H7 (cell line): ENCODE measurements at regions not wholly inside any gene's neighbourhood (a gene's known extent, or its start where the extent isn't known, plus 50 kb on each side); places are given as distances from the start of the nearest gene placed in this dataset.
"Not testable (repeated sequence)": the region's sequence is repeated elsewhere in the genome, so short reads cannot be mapped to it uniquely, and the experiment has no call there.

Experiments
- DNase-seq: peaks from one replicate; pipeline ENCODE4 v3.0.0; 2012
- H3K27me3 ChIP-seq: 2 replicates; pipeline ENCODE4 v1.6.0; 2011; ENCODE audit warnings: mild to moderate bottlenecking, low read length; ENCODE audit not compliant: control insufficient read depth, insufficient read depth
- H3K36me3 ChIP-seq: replicated peaks from 2 replicates; pipeline ENCODE4 v1.5.1; 2011; ENCODE audit warnings: low read length; ENCODE audit not compliant: control insufficient read depth, insufficient read depth
- H3K4me3 ChIP-seq: 2 replicates; pipeline ENCODE4 v1.5.1; 2011; ENCODE audit warnings: low read depth, mild to moderate bottlenecking, control low read depth, low read length, moderate library complexity; ENCODE audit not compliant: insufficient read depth

DNA sequence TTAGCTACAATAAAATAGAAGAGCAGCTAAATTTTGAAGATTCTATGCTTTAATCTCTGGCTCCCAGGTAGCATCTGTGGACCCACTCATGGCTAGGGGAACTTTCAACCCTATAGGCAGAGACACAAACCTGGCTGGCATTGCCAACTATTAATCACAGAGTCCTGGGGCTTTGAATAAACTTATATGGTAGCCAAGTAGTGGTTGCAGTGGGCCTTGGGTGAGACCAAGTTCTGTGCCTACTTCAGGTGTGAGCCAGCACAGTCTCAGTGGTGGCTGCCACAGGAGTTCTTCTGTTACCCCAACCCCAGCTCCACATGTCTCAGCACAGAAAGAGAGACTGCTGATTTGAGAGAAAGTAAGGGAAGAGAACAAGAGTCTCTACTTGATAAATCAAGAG lies 1626.5 kb downstream of the SPATA31A7 start:
- H3K36me3 ChIP-seq, H3K4me3 ChIP-seq, DNase-seq: not testable (repeated sequence)
- H3K27me3 ChIP-seq: peaks cover 25% of the 10 kb centered on the region

DNA sequence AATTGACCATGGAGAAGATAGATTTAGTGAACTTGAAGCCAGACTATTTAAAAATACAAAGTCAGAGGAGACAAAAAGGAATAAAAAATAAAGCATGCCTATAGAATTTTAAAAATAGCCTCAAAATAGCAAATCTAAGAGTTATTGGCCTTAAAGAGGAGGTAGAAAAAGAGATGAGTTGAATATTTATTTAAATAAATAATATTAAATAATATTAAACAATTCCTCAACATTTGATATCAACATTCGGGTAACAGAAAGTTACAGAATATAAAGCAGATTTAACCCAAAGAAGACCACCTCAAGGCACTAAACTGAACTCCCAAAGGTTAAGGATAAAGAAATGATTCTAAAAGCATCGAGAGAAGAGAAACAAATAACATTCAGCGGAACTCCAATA lies 1627.4 kb downstream of the SPATA31A7 start:
- not testable (repeated sequence) for DNase-seq, H3K4me3 ChIP-seq, H3K36me3 ChIP-seq
- peaks cover 25% of the 10 kb centered on the region for H3K27me3 ChIP-seq

GRCh38 chr9:62822185-62822584 lies 1632.3 kb downstream of the SPATA31A7 start:
- peaks cover 14% of the 10 kb centered on the region for H3K27me3 ChIP-seq

GRCh38 chr9:62827957-62828907 lies 1638.4 kb downstream of the SPATA31A7 start:
- not testable (repeated sequence) for DNase-seq, H3K36me3 ChIP-seq, H3K4me3 ChIP-seq
- peaks cover 38% of the 10 kb centered on the region for H3K27me3 ChIP-seq

More at GRCh38 chr9:62822185-62822584, 1632.3 kb downstream of the SPATA31A7 start:
- H3K4me3 ChIP-seq, H3K36me3 ChIP-seq, DNase-seq: not testable (repeated sequence)

GRCh38 chr9:62830829-62831459 lies 1641.1 kb downstream of the SPATA31A7 start:
- DNase-seq: not testable (repeated sequence)

GRCh38 chr9:62833323-62834200 lies 1643.7 kb downstream of the SPATA31A7 start:
- DNase-seq, H3K4me3 ChIP-seq, H3K36me3 ChIP-seq: not testable (repeated sequence)
- peaks cover 42% of the 10 kb centered on the region for H3K27me3 ChIP-seq

More at GRCh38 chr9:62830829-62831459, 1641.1 kb downstream of the SPATA31A7 start:
- H3K27me3 ChIP-seq: peaks cover 43% of the 10 kb centered on the region
- not testable (repeated sequence) for H3K36me3 ChIP-seq, H3K4me3 ChIP-seq

GRCh38 chr9:62837254-62837911 lies 1647.5 kb downstream of the SPATA31A7 start:
- H3K36me3 ChIP-seq, H3K4me3 ChIP-seq, DNase-seq: not testable (repeated sequence)
- H3K27me3 ChIP-seq: peaks cover 40% of the 10 kb centered on the region

DNA sequence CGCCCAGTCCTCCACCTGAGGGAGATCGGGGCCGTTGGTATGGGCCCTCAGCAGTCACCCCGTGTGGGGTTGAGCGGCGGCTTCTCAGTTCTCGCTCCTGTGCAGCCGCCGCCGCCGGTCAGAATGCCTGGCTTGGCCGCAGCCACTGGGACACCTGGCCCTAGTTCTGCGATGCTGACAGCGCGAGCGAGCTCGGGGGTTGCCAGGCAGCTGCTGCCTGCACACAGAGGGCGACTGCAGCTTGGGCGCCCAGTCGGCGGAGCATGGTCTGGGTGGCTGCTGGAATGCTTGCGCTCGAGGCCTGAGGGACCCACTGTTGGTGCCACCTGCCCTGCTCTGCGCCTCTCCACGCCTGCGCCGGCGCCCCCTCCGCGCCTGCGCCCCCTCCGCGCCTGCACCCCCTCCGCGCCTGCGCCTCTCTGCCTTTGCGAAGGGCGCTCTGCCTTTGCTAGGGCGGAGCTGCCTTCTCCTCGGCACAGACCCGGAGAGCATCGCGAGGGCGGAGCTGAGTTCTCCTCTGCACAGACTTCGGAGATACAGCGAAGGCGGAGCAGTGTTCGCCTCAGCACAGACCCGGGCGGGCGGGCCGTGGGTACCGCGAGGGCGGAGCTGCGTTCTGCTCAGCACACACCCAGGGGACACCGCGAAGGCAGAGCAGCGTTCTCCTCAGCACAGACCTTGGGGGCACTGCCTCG lies 1648.3 kb downstream of the SPATA31A7 start:
- Histone ChIP-seq H3K4me3 (peak overlapping the region; percentile 23; the same call in 1 of the 2 replicates), H3K27me3 (peaks cover 47% of the 10 kb centered on the region)
- not testable (repeated sequence) for H3K36me3 ChIP-seq
- DNase-seq: peak; percentile 72

DNA sequence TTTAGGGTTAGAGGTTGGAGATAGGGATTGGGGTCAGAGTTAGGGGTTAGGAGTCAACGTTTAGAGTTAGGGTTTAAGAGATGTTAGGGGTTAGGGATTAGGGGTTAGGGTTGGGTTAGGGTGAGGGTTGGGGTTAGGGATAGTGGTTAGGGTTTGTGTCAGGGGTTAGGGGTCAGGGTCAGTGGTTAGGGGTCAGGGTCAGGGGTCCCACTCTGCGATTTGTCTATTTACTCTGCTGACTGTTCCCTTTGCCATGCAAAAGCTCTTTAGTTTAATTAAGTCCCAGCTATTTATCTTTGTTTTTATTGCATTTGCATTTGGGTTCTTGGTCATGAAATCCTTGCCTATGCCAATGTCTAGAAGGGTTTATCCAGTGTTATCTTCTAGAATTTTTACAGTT lies 1649.3 kb downstream of the SPATA31A7 start:
- H3K36me3 ChIP-seq, DNase-seq, H3K4me3 ChIP-seq: not testable (repeated sequence)
- H3K27me3 ChIP-seq: peaks cover 48% of the 10 kb centered on the region

DNA sequence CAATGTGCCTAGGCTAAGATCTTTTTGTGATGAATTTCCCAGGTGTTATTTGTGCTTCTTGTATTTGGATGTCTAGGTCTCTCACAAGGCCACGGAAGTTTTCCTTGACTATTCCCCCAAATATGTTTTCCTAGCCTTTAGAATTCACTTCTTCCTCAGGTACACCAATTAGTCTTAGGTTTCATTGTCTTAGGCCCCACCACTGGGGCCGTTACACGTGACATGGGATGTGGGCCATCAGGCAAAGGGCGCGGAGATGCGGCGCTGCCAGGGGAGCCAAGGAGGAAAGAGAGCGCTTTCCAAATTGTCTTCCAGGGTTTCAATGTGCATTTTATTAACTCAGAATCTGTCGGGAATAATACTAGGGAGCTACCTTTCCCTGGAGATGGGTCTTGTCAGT lies 1653.3 kb downstream of the SPATA31A7 start:
- not testable (repeated sequence) for H3K36me3 ChIP-seq, H3K4me3 ChIP-seq, DNase-seq
- H3K27me3 ChIP-seq: peaks cover 42% of the 10 kb centered on the region

DNA sequence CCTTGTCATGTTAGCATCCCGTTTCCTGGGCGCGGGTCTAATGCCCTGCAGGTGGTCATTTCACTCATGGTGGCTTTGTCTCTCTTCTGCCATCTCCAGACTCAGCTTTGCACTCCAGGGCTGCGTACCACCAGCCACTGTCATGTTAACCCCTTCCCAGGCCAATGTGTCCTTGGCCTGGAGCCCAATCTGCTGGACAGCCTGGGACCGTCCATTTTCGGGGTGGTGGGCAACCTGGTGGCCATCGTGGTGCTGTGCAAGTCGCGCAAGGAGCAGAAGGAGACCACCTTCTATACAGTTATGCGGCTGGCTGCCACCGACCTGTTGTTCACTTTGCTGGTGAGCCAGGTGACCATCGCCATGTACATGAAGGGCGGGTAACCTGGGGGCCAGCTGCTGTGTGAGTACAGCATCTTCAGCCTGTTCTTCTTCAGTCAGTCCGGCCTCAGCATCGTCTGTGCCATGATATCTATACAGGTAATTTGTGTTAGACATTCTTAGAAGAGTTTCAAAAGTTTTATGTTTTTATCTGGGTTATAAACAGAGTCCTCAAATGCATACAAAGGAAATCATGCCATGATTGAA lies 1654.0 kb downstream of the SPATA31A7 start:
- DNase-seq, H3K4me3 ChIP-seq, H3K36me3 ChIP-seq: not testable (repeated sequence)
- peaks cover 40% of the 10 kb centered on the region for H3K27me3 ChIP-seq

DNA sequence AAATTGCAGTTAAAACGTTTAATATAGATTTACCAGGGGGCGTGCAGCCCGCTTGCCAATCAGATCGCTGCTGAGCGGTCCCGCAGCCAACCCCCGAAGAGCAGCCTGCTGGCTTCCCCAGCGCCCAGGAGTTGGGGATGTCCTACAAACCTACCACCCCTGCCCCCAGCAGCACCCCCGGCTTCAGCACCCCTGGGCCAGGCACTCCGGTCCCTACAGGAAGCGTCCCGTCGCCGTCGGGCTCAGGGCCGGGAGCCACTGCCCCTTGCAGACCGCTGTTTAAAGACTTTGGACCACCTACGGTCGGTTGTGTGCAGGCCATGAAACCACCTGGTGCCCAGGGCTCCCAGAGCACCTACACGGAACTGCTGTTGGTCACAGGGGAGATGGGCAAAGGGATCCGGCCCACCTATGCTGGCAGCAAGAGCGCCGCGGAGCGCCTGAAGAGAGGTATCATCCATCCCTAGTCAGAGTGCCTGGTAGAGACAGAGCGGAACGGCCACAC lies 1654.9 kb downstream of the SPATA31A7 start:
- not testable (repeated sequence) for DNase-seq, H3K4me3 ChIP-seq, H3K36me3 ChIP-seq
- H3K27me3 ChIP-seq: peaks cover 38% of the 10 kb centered on the region

- not testable (repeated sequence) for DNase-seq, H3K36me3 ChIP-seq, H3K4me3 ChIP-seq
- peaks cover 36% of the 10 kb centered on the region for H3K27me3 ChIP-seq
These were observed 1658.4 kb downstream of the SPATA31A7 start for GRCh38 chr9:62848258-62848657.
